Activated CD4-positive, alpha-beta T cell treated with anti-CD3 and anti-CD28 coated beads, Interleukin-2, amount 50 U/mL, for 24 hours (primary cell): ENCODE measurements at regions not wholly inside any gene's neighbourhood (a gene's known extent, or its start where the extent isn't known, plus 50 kb on each side); places are given as distances from the start of the nearest gene placed in this dataset.

Source experiments
- DNase-seq, 2 donors: peaks; one replicate each; pipeline ENCODE4 v3.0.0-alpha.2; 2020; ENCODE audit warnings: low read depth in 1 of 2, low spot score in 1 of 2

DNA sequence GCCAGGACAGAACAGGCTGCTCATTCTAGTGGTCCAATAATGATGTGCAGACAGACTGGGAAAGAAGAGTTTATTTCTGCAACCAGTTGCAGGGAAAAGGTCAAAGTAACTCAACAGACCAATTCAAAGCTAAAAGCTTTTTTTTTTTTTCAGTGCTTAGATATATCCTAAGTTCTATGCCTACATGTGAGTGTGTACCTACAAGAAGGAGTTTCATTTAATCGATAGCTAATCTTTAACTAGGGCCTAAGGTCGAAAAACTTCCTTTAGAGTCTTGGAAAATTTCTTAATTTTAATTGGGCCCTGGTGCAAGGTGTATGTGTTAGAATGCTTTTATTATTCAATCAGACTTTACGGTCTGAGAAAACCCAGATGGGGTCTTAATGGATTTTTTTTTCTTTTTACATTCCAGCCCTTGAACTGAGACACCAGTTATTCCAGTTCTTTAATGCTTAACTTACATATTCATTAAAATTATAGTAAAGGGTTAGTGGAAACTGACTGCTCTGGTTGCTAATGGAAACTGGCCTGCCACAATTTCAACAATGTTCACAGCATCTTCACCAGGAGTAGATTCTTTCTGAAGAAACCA is 365.3 kb downstream of the MTRR start:
- DNase-seq, result no peak

DNA sequence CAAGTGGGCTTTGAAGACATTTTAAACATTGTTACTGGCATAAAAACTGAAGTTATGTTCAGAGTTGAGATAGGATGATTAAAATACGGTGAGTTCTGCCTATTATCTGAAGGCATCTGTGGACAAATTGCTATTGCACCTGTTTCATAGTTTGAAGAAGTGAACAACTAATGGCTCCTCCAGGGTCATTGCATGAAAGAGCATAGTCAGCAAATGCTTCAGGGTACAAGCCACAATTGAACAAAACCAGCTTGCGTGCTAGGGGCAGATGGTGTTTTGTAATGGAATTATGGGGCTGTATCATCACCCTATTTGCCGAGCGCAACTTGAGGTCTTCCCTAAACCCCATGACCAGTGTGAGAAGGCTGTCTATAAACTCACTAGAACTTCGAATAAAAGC is 369.1 kb downstream of the MTRR start:
- DNase-seq, result no peak

DNA sequence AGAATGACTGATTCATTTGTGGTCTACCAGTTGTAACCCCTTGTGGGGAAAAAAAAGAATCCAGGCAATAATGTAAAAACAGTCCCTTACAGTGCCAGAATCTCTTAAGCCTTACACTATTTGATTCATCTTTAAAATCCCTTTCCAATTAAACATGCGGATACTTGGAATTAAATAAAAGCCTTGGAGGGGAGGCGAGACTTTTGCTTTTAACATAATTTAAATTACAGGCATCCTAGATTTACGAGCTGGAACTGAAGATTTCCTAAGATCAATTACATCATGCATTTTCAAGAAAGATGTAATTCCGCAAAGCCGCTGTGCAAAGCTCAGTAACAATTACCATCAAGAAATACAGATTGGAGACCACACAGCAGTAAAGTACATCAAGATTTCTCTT is 370.2 kb downstream of the MTRR start:
- no peak for DNase-seq

DNA sequence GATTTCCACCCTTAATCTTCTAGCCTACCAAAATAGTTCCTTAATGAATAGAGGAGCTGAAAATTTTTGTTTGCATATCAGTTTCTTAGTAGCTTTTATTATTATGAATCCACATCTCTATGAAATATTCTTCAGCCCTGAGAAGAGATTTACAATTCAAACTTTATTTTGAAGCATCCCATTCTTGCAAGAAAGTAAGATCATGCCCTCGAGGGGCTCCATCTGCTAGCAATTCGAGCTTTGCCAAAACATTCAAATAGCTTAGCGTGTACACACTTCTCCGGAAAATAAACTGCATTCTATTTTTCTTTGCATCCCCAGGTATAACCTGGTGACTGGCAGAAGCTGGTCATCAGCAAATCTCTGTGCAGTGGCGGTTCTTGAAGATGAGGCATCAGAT is 370.7 kb downstream of the MTRR start:
- no peak for DNase-seq

DNA sequence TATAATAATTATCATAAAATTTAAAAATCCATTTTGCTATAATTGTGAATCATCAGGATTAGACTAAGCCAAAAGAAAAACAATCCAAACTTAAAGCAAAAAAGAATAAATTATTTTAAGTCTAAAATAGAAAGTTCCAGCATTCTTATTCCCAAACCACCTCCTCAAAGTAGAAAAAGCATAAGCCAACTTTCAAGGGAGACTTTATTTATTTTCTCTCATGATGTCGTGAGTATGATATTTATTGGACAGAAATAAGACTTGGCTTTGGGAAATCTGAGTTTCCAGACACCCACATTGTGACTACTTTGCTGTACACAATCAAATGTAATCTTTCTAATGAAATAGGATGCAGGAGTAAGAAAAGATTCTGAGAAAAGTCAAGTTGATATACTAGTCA is 372.1 kb downstream of the MTRR start:
- no peak for DNase-seq

DNA sequence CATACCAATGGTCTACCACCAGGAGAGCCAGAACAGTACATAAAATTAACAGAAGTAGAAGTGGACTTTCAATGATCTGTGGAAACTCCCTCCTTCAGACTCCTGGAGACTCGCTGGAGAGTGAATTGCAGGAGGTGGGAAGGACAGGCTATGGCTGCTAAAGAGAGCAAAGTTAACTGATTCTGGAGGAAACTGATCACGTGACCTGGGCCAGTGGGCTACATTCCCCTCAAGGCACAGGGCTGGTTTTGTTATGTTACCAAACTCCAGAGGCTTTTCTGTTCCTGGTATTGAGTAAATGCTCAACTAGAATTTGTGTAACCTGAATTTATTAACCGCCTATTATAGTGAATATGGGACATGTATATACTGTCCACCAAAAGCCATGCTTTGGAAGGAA is 372.6 kb downstream of the MTRR start:
- no peak for DNase-seq

DNA sequence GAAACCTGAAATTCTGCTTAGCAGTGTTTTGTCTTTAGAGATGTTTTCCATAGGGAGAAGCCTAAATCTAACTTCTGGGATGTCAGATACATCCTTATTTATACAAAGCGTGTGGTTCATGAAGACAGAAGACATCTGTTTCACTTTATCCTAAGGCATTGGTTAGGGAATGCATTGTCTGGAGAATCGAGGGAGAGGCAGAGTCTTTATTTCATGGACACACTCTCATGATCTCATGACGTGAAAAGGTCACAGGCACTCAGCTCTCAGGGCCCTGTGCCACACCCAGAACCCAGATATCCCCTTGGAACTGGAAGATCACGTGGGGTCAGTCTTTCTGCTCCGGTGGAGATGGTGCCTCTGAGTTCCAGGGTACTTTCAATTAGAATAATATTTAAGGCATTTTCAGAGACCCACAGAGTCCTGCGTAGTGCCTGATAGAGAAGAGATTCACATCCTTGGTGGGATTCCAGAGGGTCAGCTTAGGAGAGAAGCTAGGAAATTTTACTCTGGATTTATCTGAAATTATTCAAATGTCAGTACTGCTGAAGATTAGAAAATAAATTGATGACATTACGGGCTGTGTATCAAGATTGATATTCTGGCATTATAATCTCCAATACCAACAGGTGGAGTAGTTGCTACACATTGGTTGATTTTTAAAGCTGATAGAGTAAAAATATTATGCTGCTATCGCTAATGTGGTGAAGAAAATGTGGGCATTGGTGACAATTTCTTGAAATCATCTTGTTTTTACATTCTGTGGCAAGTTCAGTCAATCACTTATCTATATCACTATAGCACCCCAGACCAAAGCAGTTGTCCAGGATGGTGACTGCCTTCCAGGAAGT is 378.3 kb downstream of the MTRR start:
- no peak for DNase-seq

DNA sequence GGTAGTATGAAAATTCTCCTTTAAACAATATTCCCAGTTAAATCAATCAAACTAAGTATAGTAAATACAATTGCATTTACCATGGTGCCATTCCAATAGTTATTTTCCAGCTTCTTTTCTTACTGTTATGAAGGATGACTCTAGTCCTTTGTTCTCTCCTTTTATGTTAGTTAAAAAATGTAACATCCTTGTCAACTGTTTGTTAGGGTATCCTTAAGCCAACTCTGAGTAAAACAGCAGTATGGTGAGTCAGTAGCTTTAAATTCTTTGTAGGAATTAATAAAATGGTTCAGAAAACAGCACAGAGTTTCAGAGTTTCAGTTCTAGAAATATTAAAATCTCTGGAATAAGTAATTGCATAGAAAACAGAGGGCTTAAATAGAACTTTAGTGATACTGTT is 384.4 kb downstream of the MTRR start:
- DNase-seq, result no peak

DNA sequence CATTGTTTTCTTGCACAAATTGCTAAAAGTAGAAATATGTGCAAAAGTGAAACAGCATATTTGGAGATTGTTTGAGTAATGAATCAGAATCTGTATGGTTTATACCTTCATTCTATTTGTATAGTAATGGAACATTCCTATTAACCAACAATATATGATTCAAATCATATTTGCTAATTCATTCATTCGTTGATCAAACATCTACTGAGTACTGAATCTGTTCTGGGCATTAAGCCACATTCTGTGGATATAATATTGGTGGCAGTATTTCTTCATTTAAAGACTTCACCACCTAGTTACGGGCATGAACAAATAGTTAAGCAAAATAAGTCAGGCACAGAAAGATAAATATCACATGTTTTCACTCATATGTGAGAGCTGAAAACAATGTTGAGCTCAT is 385.7 kb downstream of the MTRR start:
- no peak for DNase-seq

DNA sequence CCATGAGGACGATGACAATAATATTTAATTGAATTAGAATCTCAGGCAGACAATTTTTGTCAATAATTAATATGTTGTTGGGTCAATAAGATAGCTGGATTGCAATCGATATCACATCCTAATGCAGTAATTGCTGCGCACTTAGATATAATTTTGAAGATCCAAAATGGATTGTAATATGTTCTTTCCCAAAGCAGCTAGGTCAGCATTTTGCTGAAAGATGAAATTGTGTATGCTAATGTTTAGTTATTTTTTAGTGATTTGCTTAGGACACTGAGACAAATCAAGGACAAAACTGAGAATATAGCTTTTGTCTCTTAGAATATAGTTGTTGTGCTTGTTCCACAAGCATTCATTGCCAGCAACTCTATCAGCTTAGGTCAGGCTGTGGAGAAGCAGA is 389.9 kb downstream of the MTRR start:
- DNase-seq, result no peak

DNA sequence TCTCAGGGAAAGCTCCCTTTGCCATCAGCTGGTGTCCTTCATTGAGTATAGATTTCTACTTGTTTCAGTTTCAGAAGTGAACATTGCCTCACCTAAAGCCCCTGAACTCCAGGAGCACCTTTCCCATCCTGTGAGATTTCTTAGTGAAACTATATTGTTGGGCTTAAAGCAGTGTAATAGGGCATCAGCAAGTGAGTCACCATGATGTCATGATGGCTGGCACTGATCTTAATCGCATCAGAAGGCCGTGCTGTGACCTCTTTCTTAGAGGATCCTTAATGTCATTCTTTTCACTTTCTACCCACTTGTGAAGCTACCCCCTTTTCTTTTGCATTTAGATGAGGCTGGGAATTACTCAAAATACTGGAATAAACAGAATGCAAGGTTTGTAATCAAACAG is 401.3 kb downstream of the MTRR start:
- DNase-seq, result no peak

DNA sequence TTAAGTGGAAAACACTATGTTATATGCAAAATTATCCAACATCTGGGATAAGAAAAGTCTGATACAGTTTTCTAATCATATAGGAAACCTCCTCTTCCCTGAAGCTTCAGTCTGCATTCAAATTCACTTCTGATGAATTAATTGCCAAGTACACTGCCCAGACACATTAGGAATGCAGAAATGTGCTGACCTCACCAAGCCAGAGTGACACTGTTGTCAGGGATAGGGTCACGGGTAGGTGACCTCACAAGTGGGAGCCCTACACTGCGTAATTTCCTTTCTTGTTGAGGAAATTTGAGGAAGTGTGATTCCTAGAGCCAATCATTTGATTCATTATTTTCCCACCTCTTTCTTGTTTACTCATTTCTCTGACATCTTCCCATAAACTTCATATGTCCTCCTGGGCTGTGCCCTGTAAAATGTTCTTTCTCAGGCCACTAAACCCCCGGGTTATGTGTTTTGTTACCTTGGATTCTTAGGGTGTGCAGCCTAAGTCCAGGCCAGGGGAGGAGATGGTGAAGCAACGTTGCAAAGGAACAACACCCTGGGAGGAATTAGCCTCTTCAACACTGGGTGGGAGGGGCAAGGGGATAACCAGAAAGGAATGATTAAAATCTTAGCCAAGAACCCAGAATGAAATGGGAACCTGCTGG is 411.9 kb downstream of the MTRR start:
- no peak for DNase-seq

DNA sequence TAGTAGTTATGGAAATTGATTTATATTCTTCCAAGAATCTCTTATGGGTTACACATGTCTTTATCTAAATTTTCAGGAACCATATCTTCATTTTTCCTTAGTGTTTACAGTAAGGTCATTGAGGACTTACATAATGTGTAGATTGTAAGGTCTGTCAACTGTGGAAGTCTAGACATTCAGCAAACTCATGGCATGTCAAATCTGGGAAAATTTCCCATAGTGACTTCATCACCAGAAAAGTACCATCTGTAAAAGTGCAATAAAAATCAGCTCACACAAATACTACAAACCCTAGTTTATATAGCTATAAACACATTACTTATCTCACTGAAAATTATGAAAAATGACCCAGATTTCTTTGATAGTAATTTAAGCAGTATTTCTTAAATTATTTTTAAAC is 419.4 kb downstream of the MTRR start:
- DNase-seq, result no peak

DNA sequence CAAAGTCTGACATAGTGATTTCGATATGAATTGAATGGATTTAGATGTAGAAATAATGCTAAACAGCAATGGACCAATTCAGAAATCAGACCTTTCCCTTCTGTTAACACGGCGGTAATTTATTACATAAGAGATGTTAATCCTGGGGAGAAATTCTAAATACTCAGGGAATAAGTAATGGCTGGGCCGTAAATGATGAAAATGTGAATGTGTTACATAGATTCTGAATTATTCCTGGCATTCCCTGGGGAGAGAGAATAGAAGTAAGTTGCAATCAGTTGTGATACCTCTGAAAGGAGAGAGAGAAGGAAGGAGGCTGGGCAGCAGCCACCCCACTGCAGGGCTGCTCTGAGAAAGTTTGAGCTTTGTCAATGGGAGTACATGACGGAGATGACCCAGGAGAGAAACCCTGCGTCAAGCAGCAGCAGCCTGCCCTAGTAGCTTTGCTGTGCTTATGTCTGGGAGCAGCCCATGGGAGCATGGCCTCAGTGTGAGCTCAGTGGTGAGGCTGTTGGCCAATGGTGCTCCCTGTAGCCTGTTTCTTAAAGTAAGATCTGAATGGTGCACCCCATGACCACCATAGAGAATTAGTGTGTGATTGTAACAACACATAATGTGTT is 420.1 kb downstream of the MTRR start:
- no peak for DNase-seq

DNA sequence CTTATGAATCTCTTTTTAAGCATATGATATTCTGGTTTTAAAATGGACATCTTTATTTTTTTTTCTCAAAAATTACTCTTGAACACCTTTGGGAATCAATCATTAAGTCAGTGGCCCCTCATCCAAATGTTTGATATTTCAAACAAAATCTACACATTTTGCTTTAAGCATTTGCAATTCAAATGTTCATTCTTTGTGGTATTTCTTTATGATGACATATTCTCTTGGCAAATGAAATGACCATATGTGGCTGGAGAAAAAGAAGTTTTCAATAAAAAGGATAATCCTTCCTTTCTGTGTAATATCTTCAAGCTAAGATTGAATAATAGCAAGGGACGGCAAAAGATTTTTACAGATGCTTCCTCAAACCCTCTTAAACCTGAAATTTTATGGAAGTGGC is 420.8 kb downstream of the MTRR start:
- no peak for DNase-seq

DNA sequence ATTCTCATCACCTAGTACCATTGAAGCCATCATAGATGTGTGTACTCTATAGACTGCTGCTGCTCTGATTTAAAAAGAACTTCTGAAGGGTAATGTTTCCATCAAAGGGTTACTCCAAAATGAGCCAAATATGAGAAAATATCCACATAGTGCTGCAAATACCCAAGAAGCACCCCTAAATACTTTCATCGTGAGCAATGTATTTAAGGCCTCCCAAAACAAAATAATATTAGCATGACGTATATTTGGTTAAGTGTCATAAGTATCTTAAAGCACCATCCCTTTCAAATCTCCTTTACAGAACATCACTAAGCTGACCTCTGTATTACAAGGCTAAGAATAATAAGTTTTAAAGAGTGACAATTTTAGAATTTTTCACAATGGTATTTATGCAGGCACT is 421.8 kb downstream of the MTRR start:
- no peak for DNase-seq

DNA sequence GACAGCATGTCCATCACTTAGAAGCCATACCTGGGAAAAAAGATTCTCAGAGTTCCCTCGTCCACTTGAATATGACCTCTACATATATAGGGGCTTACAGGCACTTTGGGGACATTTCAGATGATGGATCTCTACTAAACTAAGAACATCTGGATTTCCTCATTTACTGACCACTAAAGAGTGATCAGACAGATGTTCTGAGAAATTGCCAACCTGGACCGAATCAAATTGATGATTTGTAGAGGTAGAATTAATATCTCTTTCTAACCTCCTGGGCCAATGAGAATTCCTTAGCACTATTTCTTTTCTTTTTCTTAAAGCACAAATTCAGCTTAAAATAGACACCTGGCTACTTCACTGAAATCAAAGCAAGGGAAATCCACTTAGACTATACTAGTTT is 422.7 kb downstream of the MTRR start:
- no peak for DNase-seq

DNA sequence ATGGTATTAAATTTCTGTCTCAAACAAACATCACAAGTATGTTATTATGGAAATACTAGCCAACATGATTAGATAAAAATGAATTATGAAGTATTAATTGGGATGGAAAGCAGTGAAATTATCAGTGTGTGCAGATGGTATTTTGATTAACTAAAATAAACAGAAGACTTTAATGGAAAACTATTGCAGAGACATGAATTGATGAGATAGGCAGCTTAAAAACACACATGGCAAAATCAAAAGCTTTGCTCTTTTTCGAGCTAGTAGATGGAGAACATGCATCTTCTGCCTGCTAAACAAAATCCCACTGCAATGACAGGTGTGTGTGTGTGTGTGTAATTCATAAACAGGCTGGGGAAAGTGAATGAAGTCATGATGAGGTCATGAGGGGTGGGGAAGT is 426.2 kb downstream of the MTRR start:
- no peak for DNase-seq

DNA sequence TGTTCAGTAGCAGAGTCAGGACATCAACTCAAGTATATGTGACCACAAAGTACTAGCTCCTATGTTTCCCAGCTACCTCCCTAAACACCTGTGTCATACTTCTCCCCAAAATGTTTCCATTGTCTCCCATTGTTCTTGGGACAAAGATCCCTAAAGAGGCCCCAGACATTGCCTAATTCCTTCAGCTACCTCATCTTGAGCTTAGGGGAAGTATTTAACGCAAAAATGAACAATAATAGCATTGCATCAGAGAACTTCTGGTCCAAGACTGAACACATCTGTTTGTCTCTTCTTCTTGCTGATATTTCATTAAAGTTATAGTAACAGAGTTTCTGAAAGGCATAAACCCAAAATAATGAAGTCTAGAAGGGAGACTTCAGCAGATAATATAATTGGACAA is 430.8 kb downstream of the MTRR start:
- DNase-seq, result no peak

DNA sequence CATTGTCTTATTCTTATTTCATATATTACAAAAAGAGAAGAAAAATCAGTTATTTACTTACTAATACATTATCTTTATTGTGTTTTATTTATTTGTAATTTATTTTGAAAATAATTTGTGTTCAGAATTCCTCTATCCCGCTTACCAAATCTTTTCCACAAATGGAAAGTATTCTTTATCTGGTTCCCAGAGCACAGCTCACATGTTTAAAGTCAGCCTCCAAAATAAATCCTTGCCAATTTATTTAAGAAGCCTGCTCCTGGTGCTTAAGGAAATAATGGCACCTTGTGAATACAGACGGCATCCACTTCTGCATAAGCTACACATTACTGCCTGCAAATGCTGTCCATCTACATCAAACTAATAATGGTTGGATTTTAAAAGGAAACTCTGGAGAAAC is 435.4 kb downstream of the MTRR start:
- DNase-seq, result no peak

DNA sequence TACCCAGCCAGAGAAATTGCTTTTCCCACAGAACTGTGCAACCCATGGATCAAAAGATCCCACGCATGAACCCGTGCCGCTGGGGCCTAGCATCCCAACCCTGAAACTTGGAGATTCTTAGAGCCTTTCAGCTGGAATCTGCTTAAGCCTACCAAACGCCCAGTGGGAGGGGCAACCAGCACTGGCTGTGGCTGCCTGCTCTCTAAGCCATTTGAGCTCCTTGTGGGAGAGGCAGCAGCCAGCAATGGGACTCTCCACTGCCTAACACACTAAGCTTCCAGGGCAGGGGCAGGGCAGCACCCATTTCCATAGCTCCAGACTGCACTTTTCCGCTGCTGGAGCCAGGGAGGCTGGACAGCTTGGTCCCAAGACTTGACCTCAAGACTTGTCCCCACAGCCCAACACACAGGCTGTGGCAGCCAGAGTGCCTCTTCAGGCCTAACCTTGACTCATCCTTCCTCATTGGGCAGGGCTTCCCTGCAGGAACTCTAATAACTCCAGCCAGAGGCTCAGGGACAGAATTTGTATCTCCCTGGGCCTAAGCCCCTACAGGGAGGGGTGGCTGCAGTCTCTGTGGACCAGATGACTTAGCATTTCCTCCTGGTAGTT is 437.4 kb downstream of the MTRR start:
- DNase-seq, result no peak

DNA sequence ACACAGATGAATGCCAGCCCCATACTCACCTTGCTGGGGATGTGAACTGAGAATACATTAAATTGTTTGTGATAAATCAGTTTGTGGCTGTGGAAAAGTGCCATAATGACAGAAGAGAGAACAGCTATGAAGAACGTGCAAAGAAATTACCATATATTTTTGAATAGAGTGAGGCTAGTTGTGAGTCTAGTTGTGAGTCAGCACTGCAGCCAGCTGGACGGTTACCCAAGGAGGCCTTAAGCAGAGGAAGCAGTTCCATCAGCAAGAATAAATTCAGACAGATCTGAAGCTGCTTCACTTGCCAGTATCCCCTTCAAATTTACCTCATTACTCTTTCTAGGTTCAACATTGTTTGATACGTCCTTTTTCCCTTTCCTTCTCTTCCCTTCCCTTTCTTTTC is 446.0 kb downstream of the MTRR start:
- no peak for DNase-seq
